Suprapubic skin (tissue), 3 donors: ENCODE measurements at regions not wholly inside any gene's neighbourhood (a gene's known extent, or its start where the extent isn't known, plus 50 kb on each side); places are given as distances from the start of the nearest gene placed in this dataset.

Source experiments
- CTCF ChIP-seq, 2 donors: fragments of 200-600 bp in 1 of 2; fragments of 450-650 bp in 1 of 2; sonication (generic) in 1 of 2; IDR thresholded peaks; one replicate each; pipeline ENCODE4 v1.5.1; 2016 to 2019; ENCODE audit warnings: antibody characterized with exemption in 2 of 2, mild to moderate bottlenecking in 1 of 2, moderate library complexity in 1 of 2
- EP300 ChIP-seq: sonication (generic); formaldehyde crosslinking; IDR thresholded peaks from one replicate; pipeline ENCODE4 v1.6.1; 2017; ENCODE audit warnings: antibody characterized with exemption
- POLR2A ChIP-seq, 2 donors: fragments of 450-650 bp; IDR thresholded peaks; one replicate each; pipeline ENCODE4 v1.6.1; 2017; ENCODE audit warnings: antibody characterized with exemption in 2 of 2, mild to moderate bottlenecking in 2 of 2, moderate library complexity in 2 of 2

GRCh38 chr1:30323352-30323751 lies 400.0 kb downstream of the MATN1 start:
- no peak for TF ChIP-seq EP300
- no peak for TF ChIP-seq CTCF (IDR thresholded peaks at IDR 0.05)
- no peak for TF ChIP-seq POLR2A (IDR thresholded peaks at IDR 0.05)
